ENCODE measurements at regions not wholly inside any gene's neighbourhood (a gene's known extent, or its start where the extent isn't known, plus 50 kb on each side); places are given as distances from the start of the nearest gene placed in this dataset.

DNA sequence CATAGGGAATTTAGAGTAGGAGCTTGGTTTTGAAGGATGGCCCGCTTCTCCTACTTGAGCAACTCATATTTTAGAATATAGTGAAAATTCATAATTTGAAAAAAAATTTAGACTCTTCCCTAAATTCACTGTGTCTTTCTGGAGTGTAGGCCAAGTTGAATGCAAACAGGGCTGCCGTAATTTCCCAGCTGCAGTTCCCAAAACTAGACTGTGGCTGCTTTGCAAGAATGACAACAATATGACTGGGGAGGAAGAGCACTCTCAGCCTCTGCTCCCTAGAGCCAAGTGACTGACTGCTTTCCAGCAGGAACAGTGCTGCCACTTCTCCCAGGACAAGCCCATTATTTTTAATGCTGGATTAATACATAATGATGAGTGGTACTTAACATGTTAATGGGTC lies 209.0 kb downstream of the RHOU start:
- TF ChIP-seq POLR2A (IDR thresholded peaks at IDR 0.05): no peak
- TF ChIP-seq POLR2AphosphoS5 (IDR thresholded peaks at IDR 0.05): no peak
- no peak for TF ChIP-seq EP300 (IDR thresholded peaks at IDR 0.05)

Data from upper lobe of left lung (tissue), 4 donors.